ENCODE measurements at regions not wholly inside any gene's neighbourhood (a gene's known extent, or its start where the extent isn't known, plus 50 kb on each side); places are given as distances from the start of the nearest gene placed in this dataset.

- H3K4me3 Mint-ChIP-seq, result no peak overlapping the region
These were observed 189.8 kb upstream of the PPP1R2C start for GRCh38 chrX:42967681-42968300.

GRCh38 chrX:42973321-42973720 is 195.4 kb upstream of the PPP1R2C start:
- Mint-ChIP-seq H3K9me3 (no peaks in the 10 kb centered on the region), H3K4me1 (ENCODE audit: low read depth) (peaks cover 5% of the 10 kb centered on the region), H3K36me3 (ENCODE audit: insufficient read depth) (no peaks in the 10 kb centered on the region), H3K4me3 (no peak overlapping the region), H3K27me3 (ENCODE audit: low read depth) (no peaks in the 10 kb centered on the region)
- DNase-seq (no peak), ATAC-seq (no peak)

More at GRCh38 chrX:42967681-42968300, 189.8 kb upstream of the PPP1R2C start:
- H3K4me1 Mint-ChIP-seq (ENCODE audit: low read depth), result no peaks in the 10 kb centered on the region
- peaks cover 4% of the 10 kb centered on the region for H3K9me3 Mint-ChIP-seq
- H3K27me3 Mint-ChIP-seq (ENCODE audit: low read depth), result no peaks in the 10 kb centered on the region
- no peak for ATAC-seq
- H3K36me3 Mint-ChIP-seq (ENCODE audit: insufficient read depth), result no peaks in the 10 kb centered on the region
- no peak for DNase-seq

GRCh38 chrX:42975906-42976305 is 197.9 kb upstream of the PPP1R2C start:
- H3K9me3 Mint-ChIP-seq, result no peaks in the 10 kb centered on the region

GRCh38 chrX:42976746-42977366 is 198.9 kb upstream of the PPP1R2C start:
- H3K4me1 Mint-ChIP-seq (ENCODE audit: low read depth), result peaks cover 5% of the 10 kb centered on the region

More at GRCh38 chrX:42975906-42976305, 197.9 kb upstream of the PPP1R2C start:
- H3K36me3 Mint-ChIP-seq (ENCODE audit: insufficient read depth), result no peaks in the 10 kb centered on the region
- no peaks in the 10 kb centered on the region for H3K27me3 Mint-ChIP-seq (ENCODE audit: low read depth)
- DNase-seq (no peak), ATAC-seq (no peak)
- H3K4me3 Mint-ChIP-seq, result no peak overlapping the region
- H3K4me1 Mint-ChIP-seq (ENCODE audit: low read depth), result peaks cover 5% of the 10 kb centered on the region

GRCh38 chrX:42978655-42979379 is 200.9 kb upstream of the PPP1R2C start:
- Mint-ChIP-seq H3K36me3 (ENCODE audit: insufficient read depth) (no peaks in the 10 kb centered on the region), H3K9me3 (no peaks in the 10 kb centered on the region), H3K4me1 (ENCODE audit: low read depth) (peaks cover 5% of the 10 kb centered on the region), H3K4me3 (no peak overlapping the region), H3K27me3 (ENCODE audit: low read depth) (no peaks in the 10 kb centered on the region)
- no peak for ATAC-seq
- no peak for DNase-seq

More at GRCh38 chrX:42976746-42977366, 198.9 kb upstream of the PPP1R2C start:
- Mint-ChIP-seq H3K9me3 (no peaks in the 10 kb centered on the region), H3K4me3 (no peak overlapping the region), H3K36me3 (ENCODE audit: insufficient read depth) (no peaks in the 10 kb centered on the region), H3K27me3 (ENCODE audit: low read depth) (no peaks in the 10 kb centered on the region)
- DNase-seq, result no peak
- ATAC-seq, result no peak

- H3K27me3 Mint-ChIP-seq (ENCODE audit: low read depth), result no peaks in the 10 kb centered on the region
- H3K9me3 Mint-ChIP-seq, result no peaks in the 10 kb centered on the region
- DNase-seq (no peak), ATAC-seq (no peak)
- H3K36me3 Mint-ChIP-seq (ENCODE audit: insufficient read depth), result no peaks in the 10 kb centered on the region
- no peak overlapping the region for H3K4me3 Mint-ChIP-seq
- no peaks in the 10 kb centered on the region for H3K4me1 Mint-ChIP-seq (ENCODE audit: low read depth)
These were observed 210.7 kb upstream of the PPP1R2C start for GRCh38 chrX:42988700-42989099.

GRCh38 chrX:42992199-42992943 is 214.4 kb upstream of the PPP1R2C start:
- DNase-seq (no peak), ATAC-seq (no peak)
- H3K27me3 Mint-ChIP-seq (ENCODE audit: low read depth), result no peaks in the 10 kb centered on the region
- H3K9me3 Mint-ChIP-seq, result no peaks in the 10 kb centered on the region
- no peak overlapping the region for H3K4me3 Mint-ChIP-seq
- no peaks in the 10 kb centered on the region for H3K36me3 Mint-ChIP-seq (ENCODE audit: insufficient read depth)
- no peaks in the 10 kb centered on the region for H3K4me1 Mint-ChIP-seq (ENCODE audit: low read depth)

GRCh38 chrX:42996861-42997260 is 218.9 kb upstream of the PPP1R2C start:
- no peak overlapping the region for H3K4me3 Mint-ChIP-seq
- no peaks in the 10 kb centered on the region for H3K27me3 Mint-ChIP-seq (ENCODE audit: low read depth)
- H3K9me3 Mint-ChIP-seq, result no peaks in the 10 kb centered on the region
- no peaks in the 10 kb centered on the region for H3K36me3 Mint-ChIP-seq (ENCODE audit: insufficient read depth)
- no peak for ATAC-seq
- DNase-seq, result no peak
- no peaks in the 10 kb centered on the region for H3K4me1 Mint-ChIP-seq (ENCODE audit: low read depth)

GRCh38 chrX:43000121-43000520 is 222.2 kb upstream of the PPP1R2C start:
- H3K27me3 Mint-ChIP-seq (ENCODE audit: low read depth), result no peaks in the 10 kb centered on the region
- no peak overlapping the region for H3K4me3 Mint-ChIP-seq
- no peak for DNase-seq
- no peaks in the 10 kb centered on the region for H3K9me3 Mint-ChIP-seq
- no peak for ATAC-seq
- H3K4me1 Mint-ChIP-seq (ENCODE audit: low read depth), result no peaks in the 10 kb centered on the region
- no peaks in the 10 kb centered on the region for H3K36me3 Mint-ChIP-seq (ENCODE audit: insufficient read depth)

- DNase-seq (no peak), ATAC-seq (no peak)
- no peaks in the 10 kb centered on the region for H3K36me3 Mint-ChIP-seq (ENCODE audit: insufficient read depth)
- H3K4me1 Mint-ChIP-seq (ENCODE audit: low read depth), result no peaks in the 10 kb centered on the region
- no peaks in the 10 kb centered on the region for H3K27me3 Mint-ChIP-seq (ENCODE audit: low read depth)
- H3K4me3 Mint-ChIP-seq, result no peak overlapping the region
- no peaks in the 10 kb centered on the region for H3K9me3 Mint-ChIP-seq
These were observed 224.7 kb upstream of the PPP1R2C start for GRCh38 chrX:43002526-43003203.

- no peaks in the 10 kb centered on the region for H3K4me1 Mint-ChIP-seq (ENCODE audit: low read depth)
- ATAC-seq, result no peak
- H3K4me3 Mint-ChIP-seq, result no peak overlapping the region
- no peaks in the 10 kb centered on the region for H3K9me3 Mint-ChIP-seq
- no peaks in the 10 kb centered on the region for H3K27me3 Mint-ChIP-seq (ENCODE audit: low read depth)
- no peak for DNase-seq
- H3K36me3 Mint-ChIP-seq (ENCODE audit: insufficient read depth), result no peaks in the 10 kb centered on the region
These were observed 225.2 kb upstream of the PPP1R2C start for GRCh38 chrX:43003204-43003565.

- no peak for ATAC-seq
- Mint-ChIP-seq H3K36me3 (ENCODE audit: insufficient read depth) (no peaks in the 10 kb centered on the region), H3K9me3 (no peaks in the 10 kb centered on the region), H3K27me3 (ENCODE audit: low read depth) (no peaks in the 10 kb centered on the region), H3K4me1 (ENCODE audit: low read depth) (no peaks in the 10 kb centered on the region), H3K4me3 (no peak overlapping the region)
- no peak for DNase-seq
These were observed 226.0 kb upstream of the PPP1R2C start for GRCh38 chrX:43003939-43004338.

GRCh38 chrX:43005561-43005960 is 227.6 kb upstream of the PPP1R2C start:
- ATAC-seq (no peak), DNase-seq (no peak)
- Mint-ChIP-seq H3K36me3 (ENCODE audit: insufficient read depth) (no peaks in the 10 kb centered on the region), H3K4me1 (ENCODE audit: low read depth) (no peaks in the 10 kb centered on the region), H3K9me3 (no peaks in the 10 kb centered on the region), H3K27me3 (ENCODE audit: low read depth) (no peaks in the 10 kb centered on the region), H3K4me3 (no peak overlapping the region)

GRCh38 chrX:43008356-43008755 is 230.4 kb upstream of the PPP1R2C start:
- Mint-ChIP-seq H3K4me1 (ENCODE audit: low read depth) (no peaks in the 10 kb centered on the region), H3K27me3 (ENCODE audit: low read depth) (no peaks in the 10 kb centered on the region), H3K36me3 (ENCODE audit: insufficient read depth) (no peaks in the 10 kb centered on the region), H3K4me3 (no peak overlapping the region), H3K9me3 (no peaks in the 10 kb centered on the region)
- no peak for DNase-seq
- no peak for ATAC-seq

Data from activated T-cell treated with anti-CD3 and anti-CD28 coated beads, Interleukin-2, amount 50 U/mL, for 4 hours (primary cell).